Liver (tissue), 3 donors: ENCODE measurements at regions not wholly inside any gene's neighbourhood (a gene's known extent, or its start where the extent isn't known, plus 50 kb on each side); places are given as distances from the start of the nearest gene placed in this dataset.

ENCODE experiments used
- CTCF ChIP-seq: fragments of 150-350 bp; IDR thresholded peaks from 2 replicates; pipeline ENCODE4 v1.5.1; 2017; ENCODE audit warnings: improper control_type of control experiment, low read depth, low read length; ENCODE audit not compliant: missing input control
- EGR1 ChIP-seq, 2 donors: IDR thresholded peaks; 2 replicates each; pipeline ENCODE4 v1.6.1; 2016 to 2018; ENCODE audit warnings: antibody characterized with exemption in 2 of 2, low read depth in 2 of 2
- FOXA1 ChIP-seq: IDR thresholded peaks from 2 replicates; pipeline ENCODE4 v1.6.1; 2016; ENCODE audit warnings: antibody characterized with exemption
- JUND ChIP-seq, 2 donors: IDR thresholded peaks; 2 replicates each; pipeline ENCODE4 v1.6.1; 2016; ENCODE audit warnings: antibody characterized with exemption in 2 of 2
- NR2F2 ChIP-seq: IDR thresholded peaks from 2 replicates; pipeline ENCODE4 v1.6.1; 2016; ENCODE audit warnings: antibody characterized with exemption
- RAD21 ChIP-seq, 2 donors: IDR thresholded peaks; 2 replicates each; pipeline ENCODE4 v1.6.1; 2016; ENCODE audit warnings: antibody characterized with exemption in 2 of 2, mild to moderate bottlenecking in 2 of 2
- SP1 ChIP-seq: IDR thresholded peaks from 2 replicates; pipeline ENCODE4 v1.6.1; 2018; ENCODE audit warnings: antibody characterized with exemption, mild to moderate bottlenecking
- TAF1 ChIP-seq: conservative IDR thresholded peaks from 2 replicates; pipeline ENCODE4 v1.6.1; 2016; ENCODE audit warnings: antibody characterized with exemption, mild to moderate bottlenecking
- YY1 ChIP-seq: IDR thresholded peaks from 2 replicates; pipeline ENCODE4 v1.6.1; 2016; ENCODE audit warnings: antibody characterized with exemption, mild to moderate bottlenecking
- ZBTB33 ChIP-seq: IDR thresholded peaks from 2 replicates; pipeline ENCODE4 v1.6.1; 2016; ENCODE audit warnings: antibody characterized with exemption
- TF ChIP-seq, protein P1 (sequence below): IDR thresholded peaks from 2 replicates; pipeline ENCODE4 v1.6.1; 2016; ENCODE audit warnings: antibody characterized with exemption
- TF ChIP-seq, protein P2 (sequence below): IDR thresholded peaks from 2 replicates; pipeline ENCODE4 v1.6.1; 2016; ENCODE audit warnings: antibody characterized with exemption, mild to moderate bottlenecking
- donor health status: healthy.
- donor health status: healthy.

- TF ChIP-seq NR2F2 (no peak), RAD21 (IDR thresholded peaks at IDR 0.05) (peak in 1 of 2 donors; percentile 36), SP1 (peak; percentile 62), ZBTB33 (peak; percentile 78), CTCF (no peak), TAF1 (no peak), FOXA1 (peak; percentile 33), JUND (IDR thresholded peaks at IDR 0.05) (peak; percentile 77 to 85), EGR1 (IDR thresholded peaks at IDR 0.05; ENCODE audit: low read depth in 2 of 2) (no peak), YY1 (peak; percentile 79)
- TF ChIP-seq, protein P1, sequence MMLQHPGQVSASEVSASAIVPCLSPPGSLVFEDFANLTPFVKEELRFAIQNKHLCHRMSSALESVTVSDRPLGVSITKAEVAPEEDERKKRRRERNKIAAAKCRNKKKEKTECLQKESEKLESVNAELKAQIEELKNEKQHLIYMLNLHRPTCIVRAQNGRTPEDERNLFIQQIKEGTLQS, result peak; percentile 84
- TF ChIP-seq, protein P2, sequence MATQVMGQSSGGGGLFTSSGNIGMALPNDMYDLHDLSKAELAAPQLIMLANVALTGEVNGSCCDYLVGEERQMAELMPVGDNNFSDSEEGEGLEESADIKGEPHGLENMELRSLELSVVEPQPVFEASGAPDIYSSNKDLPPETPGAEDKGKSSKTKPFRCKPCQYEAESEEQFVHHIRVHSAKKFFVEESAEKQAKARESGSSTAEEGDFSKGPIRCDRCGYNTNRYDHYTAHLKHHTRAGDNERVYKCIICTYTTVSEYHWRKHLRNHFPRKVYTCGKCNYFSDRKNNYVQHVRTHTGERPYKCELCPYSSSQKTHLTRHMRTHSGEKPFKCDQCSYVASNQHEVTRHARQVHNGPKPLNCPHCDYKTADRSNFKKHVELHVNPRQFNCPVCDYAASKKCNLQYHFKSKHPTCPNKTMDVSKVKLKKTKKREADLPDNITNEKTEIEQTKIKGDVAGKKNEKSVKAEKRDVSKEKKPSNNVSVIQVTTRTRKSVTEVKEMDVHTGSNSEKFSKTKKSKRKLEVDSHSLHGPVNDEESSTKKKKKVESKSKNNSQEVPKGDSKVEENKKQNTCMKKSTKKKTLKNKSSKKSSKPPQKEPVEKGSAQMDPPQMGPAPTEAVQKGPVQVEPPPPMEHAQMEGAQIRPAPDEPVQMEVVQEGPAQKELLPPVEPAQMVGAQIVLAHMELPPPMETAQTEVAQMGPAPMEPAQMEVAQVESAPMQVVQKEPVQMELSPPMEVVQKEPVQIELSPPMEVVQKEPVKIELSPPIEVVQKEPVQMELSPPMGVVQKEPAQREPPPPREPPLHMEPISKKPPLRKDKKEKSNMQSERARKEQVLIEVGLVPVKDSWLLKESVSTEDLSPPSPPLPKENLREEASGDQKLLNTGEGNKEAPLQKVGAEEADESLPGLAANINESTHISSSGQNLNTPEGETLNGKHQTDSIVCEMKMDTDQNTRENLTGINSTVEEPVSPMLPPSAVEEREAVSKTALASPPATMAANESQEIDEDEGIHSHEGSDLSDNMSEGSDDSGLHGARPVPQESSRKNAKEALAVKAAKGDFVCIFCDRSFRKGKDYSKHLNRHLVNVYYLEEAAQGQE, result peak; percentile 37
Observed at GRCh38 chr3:492586-493316, 296.2 kb downstream of the CHL1 start.
